ENCODE measurements at regions not wholly inside any gene's neighbourhood (a gene's known extent, or its start where the extent isn't known, plus 50 kb on each side); places are given as distances from the start of the nearest gene placed in this dataset.

DNA sequence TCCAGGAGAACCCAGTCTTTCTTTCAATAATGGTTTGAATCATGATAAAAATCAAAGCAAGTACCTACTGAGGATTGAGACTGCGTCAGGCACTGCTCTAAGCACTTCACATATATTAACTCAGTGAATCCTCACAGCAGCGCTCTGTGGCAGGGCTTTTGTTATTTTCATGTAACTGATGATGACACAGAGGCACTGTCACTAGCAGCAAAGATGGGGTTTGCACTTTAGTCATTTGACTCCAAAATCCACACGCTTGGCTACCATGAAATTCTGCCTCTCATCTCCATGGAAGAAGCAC is 98.8 kb upstream of the GSC start:
- H3K9me3 ChIP-seq (ENCODE audit: low read length): no peaks in the 10 kb centered on the region
- no peak overlapping the region for H3K27ac ChIP-seq (ENCODE audit: low read depth, low read length, poor library complexity, severe bottlenecking)
- H3K4me2 ChIP-seq (ENCODE audit: low read length): no peak overlapping the region
- intact Hi-C loops (cut with micrococcal nuclease; ENCODE audit: unreplicated experiment): no loop called here
- no peaks in the 10 kb centered on the region for H3K4me1 ChIP-seq (ENCODE audit: insufficient read depth, low read length, poor library complexity, severe bottlenecking)
- TF ChIP-seq, protein P1, sequence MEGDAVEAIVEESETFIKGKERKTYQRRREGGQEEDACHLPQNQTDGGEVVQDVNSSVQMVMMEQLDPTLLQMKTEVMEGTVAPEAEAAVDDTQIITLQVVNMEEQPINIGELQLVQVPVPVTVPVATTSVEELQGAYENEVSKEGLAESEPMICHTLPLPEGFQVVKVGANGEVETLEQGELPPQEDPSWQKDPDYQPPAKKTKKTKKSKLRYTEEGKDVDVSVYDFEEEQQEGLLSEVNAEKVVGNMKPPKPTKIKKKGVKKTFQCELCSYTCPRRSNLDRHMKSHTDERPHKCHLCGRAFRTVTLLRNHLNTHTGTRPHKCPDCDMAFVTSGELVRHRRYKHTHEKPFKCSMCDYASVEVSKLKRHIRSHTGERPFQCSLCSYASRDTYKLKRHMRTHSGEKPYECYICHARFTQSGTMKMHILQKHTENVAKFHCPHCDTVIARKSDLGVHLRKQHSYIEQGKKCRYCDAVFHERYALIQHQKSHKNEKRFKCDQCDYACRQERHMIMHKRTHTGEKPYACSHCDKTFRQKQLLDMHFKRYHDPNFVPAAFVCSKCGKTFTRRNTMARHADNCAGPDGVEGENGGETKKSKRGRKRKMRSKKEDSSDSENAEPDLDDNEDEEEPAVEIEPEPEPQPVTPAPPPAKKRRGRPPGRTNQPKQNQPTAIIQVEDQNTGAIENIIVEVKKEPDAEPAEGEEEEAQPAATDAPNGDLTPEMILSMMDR (conservative IDR thresholded peaks at IDR 0.05; ENCODE audit: low read length): no peak
- no peak for TF ChIP-seq EZH2phosphoT487 (IDR thresholded peaks at IDR 0.05; ENCODE audit: borderline replicate concordance, low read depth, low read length)
- ChIA-PET CTCF (ENCODE audit: unreplicated experiment) (no interaction called here), POLR2A (no interaction called here)
- BruUV-seq (replicated peaks): no TSS peak
- H3K79me2 ChIP-seq (ENCODE audit: insufficient read depth, low read depth, low read length): no peaks in the 10 kb centered on the region
- no peak for DNase-seq (ENCODE audit: low spot score)
- H2AFZ ChIP-seq (ENCODE audit: low read length): no peak overlapping the region
- no peaks in the 10 kb centered on the region for H3K36me3 ChIP-seq (ENCODE audit: insufficient read depth, low read length)
- H3K9me2 ChIP-seq (ENCODE audit: insufficient read depth, low read length): no peaks in the 10 kb centered on the region
- H3K4me3 ChIP-seq (ENCODE audit: low read depth, low read length, poor library complexity, severe bottlenecking): no peak overlapping the region
- no peaks in the 10 kb centered on the region for H4K20me1 ChIP-seq (ENCODE audit: insufficient read depth, low read length)

DNA sequence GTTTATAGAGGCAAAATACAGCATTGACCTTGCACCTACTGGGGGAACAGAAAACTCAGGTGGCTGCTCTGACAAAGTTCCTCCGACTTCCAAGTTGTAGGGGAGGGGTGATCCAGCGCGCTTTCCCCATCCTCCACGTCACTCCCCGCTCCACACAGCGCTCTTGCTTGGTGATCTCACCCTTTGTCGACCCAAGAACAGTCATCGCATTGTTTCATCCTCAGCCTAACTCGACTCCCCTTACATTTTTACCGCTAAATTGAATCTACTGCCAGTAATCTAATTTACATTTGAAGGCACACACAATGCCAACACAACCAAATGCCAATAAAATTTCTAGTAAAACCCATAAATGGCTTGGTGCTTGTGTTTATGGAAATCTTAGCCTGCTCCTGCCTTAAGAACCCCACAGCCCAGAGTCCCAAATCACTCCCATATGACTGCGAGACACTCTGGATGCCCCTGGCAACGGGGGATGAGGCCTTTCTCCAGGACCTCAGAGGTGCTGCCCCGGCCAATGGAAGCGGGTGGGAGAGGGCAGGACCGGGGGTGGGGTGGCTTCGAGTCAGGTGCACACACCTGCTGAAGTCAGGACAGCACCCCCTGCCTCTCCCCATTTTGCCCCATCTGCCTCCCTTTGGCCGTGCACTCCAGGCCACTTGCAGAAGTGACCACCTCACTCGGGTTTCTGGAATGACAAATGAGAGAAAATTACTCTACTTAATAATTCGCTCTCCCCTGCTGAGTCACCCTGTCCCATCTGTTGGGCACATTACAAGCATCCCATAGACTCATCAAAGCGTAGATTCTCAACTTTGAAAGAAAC is 98.2 kb upstream of the GSC start:
- H3K4me2 ChIP-seq (ENCODE audit: low read length): no peak overlapping the region
- BruUV-seq (replicated peaks): no TSS peak
- no peak overlapping the region for H3K27ac ChIP-seq (ENCODE audit: low read depth, low read length, poor library complexity, severe bottlenecking)
- H3K79me2 ChIP-seq (ENCODE audit: insufficient read depth, low read depth, low read length): no peaks in the 10 kb centered on the region
- DNase-seq (ENCODE audit: low spot score): no peak
- H3K4me3 ChIP-seq (ENCODE audit: low read depth, low read length, poor library complexity, severe bottlenecking): no peak overlapping the region
- no peaks in the 10 kb centered on the region for H3K9me3 ChIP-seq (ENCODE audit: low read length)
- no peaks in the 10 kb centered on the region for H3K9me2 ChIP-seq (ENCODE audit: insufficient read depth, low read length)
- ChIA-PET POLR2A (no interaction called here), CTCF (ENCODE audit: unreplicated experiment) (no interaction called here)
- H3K4me1 ChIP-seq (ENCODE audit: insufficient read depth, low read length, poor library complexity, severe bottlenecking): no peaks in the 10 kb centered on the region
- TF ChIP-seq, protein P1 (conservative IDR thresholded peaks at IDR 0.05; ENCODE audit: low read length): no peak
- TF ChIP-seq EZH2phosphoT487 (IDR thresholded peaks at IDR 0.05; ENCODE audit: borderline replicate concordance, low read depth, low read length): no peak
- H3K36me3 ChIP-seq (ENCODE audit: insufficient read depth, low read length): no peaks in the 10 kb centered on the region
- no peaks in the 10 kb centered on the region for H4K20me1 ChIP-seq (ENCODE audit: insufficient read depth, low read length)
- intact Hi-C loops (cut with micrococcal nuclease; ENCODE audit: unreplicated experiment): no loop called here
- no peak overlapping the region for H2AFZ ChIP-seq (ENCODE audit: low read length)

DNA sequence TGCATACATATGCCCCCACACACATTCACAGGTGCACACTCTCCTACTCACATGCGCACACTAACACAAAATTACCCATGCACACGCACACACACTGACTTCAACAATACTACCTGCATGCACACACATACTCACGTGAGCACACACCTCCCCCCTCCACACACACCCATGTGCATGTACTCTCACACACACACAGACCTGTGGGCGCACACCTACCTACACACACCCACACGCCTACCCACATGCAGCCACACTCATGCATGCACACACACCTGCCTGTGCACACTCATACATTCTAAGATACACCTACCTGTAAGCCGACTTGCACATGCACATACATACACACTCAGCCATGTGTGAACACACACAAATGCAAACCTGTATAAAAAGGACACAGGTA is 97.3 kb upstream of the GSC start:
- DNase-seq (ENCODE audit: low spot score): no peak
- Histone ChIP-seq H3K79me2 (ENCODE audit: insufficient read depth, low read depth, low read length) (no peaks in the 10 kb centered on the region), H3K9me3 (ENCODE audit: low read length) (no peaks in the 10 kb centered on the region), H4K20me1 (ENCODE audit: insufficient read depth, low read length) (no peaks in the 10 kb centered on the region), H3K4me2 (ENCODE audit: low read length) (no peak overlapping the region), H3K9me2 (ENCODE audit: insufficient read depth, low read length) (no peaks in the 10 kb centered on the region), H3K4me3 (ENCODE audit: low read depth, low read length, poor library complexity, severe bottlenecking) (no peak overlapping the region), H3K36me3 (ENCODE audit: insufficient read depth, low read length) (no peaks in the 10 kb centered on the region), H2AFZ (ENCODE audit: low read length) (no peak overlapping the region), H3K4me1 (ENCODE audit: insufficient read depth, low read length, poor library complexity, severe bottlenecking) (no peaks in the 10 kb centered on the region), H3K27ac (ENCODE audit: low read depth, low read length, poor library complexity, severe bottlenecking) (no peak overlapping the region)
- TF ChIP-seq, protein P1 (conservative IDR thresholded peaks at IDR 0.05; ENCODE audit: low read length): no peak
- TF ChIP-seq EZH2phosphoT487 (IDR thresholded peaks at IDR 0.05; ENCODE audit: borderline replicate concordance, low read depth, low read length): no peak
- CTCF ChIA-PET (ENCODE audit: unreplicated experiment): no interaction called here
- no TSS peak for BruUV-seq (replicated peaks)
- POLR2A ChIA-PET: no interaction called here
- intact Hi-C loops (cut with micrococcal nuclease; ENCODE audit: unreplicated experiment): no loop called here

Data from OCI-LY7 (cell line).